NCI-H2029 (cell line): ENCODE measurements at regions not wholly inside any gene's neighbourhood (a gene's known extent, or its start where the extent isn't known, plus 50 kb on each side); places are given as distances from the start of the nearest gene placed in this dataset.

Experiments
- DNase-seq: peaks from one replicate; lab custom pipeline; 2025; lab: John Stamatoyannopoulos, UW

DNA sequence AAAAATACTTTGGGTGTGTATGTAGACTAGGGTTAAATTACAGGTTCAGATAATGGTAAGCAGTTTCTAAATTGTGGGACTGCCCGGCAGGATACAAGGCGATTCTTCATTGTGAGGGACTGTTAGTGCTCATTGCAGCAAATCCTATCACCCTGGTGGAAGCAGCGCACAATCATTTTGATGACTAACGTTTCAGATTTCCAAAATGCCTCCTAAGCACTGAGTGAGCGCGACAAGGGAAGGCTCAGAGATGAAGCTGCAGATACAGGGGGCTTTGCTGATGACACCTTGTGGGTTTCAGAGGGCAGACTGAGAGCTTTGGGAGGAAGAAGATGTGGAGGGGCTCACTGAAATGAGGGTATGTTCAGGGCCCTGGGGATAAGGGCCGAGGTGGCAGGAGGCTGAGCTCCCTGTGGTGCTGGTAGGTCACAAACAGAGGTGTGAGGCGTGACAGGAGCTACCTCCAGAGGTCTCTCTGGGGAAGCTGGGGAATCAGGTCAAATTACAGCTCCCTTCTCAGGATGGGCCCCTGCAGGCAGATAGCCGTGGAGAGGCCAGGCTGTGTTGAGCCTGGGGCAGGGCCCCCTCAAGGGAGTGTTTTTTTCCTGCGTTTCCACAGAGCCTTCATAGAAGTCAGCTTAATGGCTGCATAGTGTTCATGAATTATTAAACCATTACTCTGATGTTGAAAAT is 84.5 kb upstream of the FYN start:
- no peak for DNase-seq

DNA sequence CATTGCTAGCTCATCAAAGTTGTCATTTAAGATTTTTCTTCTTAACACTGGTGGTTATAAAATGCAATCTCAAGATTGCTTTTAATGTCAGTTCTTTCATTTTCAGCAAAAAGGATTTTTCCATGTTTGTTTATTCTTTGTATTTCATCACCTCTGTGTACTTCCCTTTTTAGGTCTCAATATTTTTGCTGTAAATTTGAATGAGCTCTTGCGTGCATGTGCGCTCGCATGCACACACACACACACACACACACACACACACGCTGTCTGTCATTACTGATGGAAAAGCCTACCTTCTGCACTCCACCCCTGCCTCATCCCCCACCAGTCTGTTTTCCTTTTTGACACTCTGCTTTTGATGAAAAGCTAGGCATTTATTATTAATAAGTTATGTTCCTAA is 85.3 kb upstream of the FYN start:
- no peak for DNase-seq

DNA sequence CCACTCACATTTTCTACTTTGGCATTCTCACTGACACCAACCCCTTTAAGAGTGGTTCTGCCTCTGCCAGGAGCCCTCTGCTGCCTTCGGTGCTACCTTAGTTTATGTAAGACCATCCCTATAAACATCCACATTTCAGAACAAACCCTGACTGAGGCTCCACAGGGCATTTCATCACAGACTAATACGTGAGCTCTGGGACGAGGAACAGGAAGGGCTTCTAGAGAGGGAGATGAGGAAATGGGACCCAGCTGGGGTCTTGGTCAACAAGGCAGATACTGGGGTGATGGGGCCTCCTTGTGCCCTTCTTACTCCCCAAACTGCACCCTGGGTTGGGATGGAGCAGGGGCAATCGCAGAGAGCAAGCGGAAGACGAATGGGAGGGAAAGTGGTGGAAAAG is 86.5 kb upstream of the FYN start:
- no peak for DNase-seq

DNA sequence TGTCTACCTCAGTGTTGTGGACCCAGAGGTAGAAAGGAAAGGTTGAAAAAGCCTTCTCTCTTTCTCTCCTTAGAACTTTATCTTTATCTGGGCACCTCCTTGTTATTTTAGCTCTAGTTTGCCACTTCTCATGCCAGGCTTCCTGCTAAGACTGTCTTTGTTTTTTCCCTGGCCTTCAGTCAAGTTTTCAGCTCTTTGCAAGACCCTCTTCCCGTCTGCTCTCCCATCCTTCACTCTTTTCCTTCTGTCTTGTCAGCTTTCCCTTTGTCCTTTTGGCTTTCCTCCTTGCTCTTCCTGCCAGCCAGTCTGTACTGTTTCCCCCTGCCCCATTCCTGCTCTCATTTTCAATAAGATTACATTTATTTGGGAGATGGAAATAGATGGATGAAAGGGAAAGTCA is 86.8 kb upstream of the CCN6 start:
- DNase-seq: no peak

DNA sequence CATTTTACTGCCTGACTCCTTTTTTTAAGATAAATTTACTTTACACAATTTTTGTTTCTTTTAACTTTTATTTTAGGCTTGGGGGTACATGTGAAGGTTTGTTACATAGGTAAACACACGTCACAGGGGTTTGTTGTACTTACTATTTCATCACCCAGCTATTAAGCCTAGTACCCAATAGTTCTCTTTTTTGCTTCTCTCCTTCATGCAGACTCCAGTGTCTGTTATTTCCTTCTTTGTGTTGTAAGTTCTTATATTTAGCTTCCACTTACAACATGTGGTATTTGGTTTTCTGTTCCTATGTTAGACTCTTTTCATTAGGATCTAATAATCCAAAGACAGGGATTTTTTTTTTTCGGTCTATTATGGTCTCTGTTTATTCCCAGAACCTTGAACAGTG is 83.5 kb upstream of the CCN6 start:
- DNase-seq: no peak

DNA sequence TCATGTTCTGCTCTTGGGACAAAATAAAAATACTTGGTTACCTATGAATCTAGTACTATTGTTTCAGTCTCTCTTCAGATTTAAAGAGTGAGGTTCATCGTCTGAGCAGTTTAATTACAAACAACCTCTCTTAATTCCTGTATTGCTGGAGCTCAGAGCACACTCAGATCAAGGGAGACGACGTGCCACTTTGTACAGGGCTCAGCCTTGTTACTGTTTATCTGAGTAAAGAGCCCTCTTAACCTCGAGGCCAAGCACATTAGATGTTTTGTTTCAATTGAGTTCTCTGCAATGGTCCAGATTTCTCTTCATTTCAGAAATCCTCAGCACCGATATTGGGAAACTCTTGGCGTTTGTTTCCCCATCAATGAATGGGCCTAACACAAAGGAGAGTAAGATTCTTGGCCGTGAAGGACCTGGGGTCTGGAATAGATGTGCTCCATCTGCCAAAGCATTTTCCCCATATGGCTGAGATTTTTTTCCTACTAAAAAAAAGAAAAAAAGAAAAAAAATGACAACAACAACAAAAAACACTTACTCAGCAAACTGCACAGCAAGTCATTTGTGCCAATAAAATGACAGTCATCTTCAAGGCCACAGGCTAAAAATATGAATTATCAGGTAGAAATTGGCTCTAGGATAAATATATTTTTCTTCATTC is 82.6 kb upstream of the CCN6 start:
- no peak for DNase-seq

DNA sequence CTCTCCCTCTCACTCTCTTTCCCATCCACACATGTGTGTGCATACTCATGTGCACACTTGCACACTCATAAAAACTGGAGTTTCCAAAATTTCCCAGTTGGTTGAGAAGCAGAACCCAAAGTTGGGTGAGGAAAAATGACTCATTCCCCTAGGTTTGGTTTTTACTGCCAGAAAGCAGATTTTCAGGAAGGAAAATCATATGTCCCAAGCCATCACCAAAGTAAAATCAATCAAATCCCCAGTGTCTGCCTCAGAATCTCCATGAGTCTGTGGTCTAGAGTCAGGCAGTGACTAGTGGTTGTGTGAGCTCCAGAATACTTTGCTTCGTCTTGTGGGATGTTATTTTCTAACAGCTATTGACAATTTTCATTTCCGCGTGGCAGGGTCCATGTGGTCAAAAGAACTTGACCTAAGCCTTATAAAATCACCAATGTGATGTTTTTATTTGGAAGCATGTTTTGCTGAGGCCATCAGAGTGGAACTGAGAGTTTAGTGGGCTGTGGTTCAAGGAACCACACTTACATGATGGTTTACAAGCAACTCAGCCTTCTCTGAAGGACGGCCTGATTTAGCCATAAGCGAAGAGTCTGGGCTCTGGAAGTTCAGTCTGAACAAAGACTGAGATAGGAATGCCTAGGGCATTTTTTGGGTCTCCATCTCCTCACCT is 81.9 kb upstream of the CCN6 start:
- no peak for DNase-seq

DNA sequence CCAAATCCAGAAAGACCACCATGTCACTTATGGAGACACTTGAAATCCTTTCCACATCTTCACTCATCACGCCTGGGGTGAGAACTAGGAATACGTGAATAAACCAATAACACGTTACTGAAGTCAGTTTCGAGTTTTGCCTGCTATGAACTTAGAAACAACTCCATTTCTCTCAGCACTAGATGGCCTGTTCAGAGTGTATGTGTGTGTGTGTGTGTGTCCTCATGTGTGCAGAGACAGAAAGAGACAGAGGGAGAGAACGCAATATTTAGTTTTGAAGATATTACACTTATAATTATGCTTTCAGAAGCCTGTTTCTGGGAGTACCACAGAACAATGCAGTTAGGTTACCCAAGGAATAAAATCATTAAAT is 81.2 kb upstream of the CCN6 start:
- no peak for DNase-seq

DNA sequence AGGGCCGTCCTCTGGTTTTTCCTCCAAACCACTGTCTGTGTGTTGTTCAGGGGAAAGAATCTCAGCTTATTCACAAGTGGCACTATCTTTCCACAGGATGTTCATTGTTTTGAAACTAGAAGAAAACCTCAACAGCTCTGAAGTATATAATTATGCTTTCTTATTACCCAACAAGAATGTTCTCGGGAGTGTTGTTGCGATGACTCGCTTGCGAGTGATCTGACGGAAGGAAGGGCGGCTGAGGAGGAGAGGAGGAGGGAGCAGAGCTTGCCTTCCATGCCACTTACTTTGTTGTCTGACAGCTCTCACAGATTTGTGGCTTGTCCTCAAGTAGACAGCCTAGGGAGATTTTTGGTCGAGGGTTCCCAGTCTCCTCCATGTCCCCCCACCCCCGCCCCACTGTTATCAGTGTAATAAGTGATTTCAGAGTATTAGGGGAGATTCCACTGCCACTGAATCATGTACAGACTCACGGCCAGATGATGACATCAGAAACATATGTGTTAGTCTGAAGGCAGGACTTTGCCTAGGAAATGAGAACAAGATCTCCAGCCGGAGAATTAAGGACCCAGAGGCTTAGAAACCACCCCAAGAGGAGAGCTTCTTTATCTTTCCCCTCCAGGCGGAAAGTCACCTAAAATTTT is 80.7 kb upstream of the CCN6 start:
- no peak for DNase-seq

DNA sequence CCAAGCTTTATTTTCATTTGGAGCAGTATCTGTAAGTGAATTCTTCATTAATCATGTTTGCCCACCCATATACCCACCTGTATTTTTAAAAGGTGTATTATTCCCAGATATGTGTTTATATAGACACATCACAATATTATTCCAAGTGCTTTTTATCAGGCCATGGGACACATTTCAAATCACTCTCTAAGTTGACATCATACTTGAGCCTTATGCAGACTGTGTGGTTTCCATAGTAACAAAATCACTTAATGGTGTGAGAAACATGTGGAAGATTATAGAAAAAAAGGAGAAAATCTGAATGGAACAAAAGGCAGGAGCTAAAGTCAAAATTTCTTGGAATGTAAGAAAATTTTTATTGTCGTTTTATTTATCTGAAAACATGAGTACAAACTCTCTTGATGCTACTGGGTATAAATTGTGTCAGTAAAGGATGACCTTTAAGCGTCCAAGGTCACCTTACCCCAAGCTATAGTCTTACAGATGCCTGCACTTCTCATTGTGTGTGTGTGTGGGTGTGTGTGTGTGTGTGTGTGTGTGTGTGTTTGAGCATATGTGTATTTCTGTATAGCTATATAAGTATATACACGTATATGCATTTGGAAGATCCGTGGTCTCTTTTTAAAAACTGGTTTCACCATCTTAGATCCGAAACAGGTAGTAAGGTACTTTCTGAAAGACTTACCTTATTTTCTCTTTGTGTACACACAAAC is 79.8 kb upstream of the CCN6 start:
- DNase-seq: no peak

DNA sequence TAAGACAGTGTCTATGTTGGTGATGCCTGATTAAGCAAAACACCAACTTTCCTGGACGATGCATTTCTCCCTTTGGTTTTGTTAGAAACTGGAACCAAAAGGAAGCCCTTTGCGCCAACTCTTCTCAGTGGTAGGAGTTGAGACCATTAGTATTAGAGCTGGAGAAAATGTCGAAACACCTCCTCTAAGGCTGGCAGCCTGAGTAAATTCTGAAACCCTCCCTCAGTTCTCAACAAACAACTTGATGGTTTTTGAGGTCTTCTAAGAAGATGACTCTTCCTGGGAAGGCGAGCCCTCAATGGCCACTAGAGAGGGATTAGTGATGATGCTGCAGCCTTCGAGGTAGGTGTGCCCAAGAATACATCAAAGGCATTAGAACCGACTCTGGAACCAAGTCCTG is 78.4 kb upstream of the CCN6 start:
- no peak for DNase-seq

DNA sequence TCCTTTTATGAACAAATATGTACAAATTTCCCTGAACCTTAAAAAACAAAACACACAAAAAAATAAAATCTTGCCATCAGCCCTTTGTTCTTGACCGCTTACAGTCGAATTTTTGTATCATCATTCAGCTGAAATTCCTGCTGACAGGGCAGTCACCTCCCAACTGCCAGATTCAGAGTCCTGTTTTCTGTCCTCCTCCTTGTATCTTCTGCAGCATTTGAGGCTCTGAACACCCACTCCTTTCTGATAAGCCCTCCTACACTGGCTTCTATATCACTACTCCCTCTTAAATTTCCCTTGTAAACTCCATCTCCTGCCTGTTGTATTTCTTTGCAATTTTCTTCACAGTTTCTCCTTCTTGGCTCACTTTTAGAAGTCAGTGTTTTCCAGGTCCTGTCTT is 77.8 kb upstream of the CCN6 start:
- DNase-seq: no peak

DNA sequence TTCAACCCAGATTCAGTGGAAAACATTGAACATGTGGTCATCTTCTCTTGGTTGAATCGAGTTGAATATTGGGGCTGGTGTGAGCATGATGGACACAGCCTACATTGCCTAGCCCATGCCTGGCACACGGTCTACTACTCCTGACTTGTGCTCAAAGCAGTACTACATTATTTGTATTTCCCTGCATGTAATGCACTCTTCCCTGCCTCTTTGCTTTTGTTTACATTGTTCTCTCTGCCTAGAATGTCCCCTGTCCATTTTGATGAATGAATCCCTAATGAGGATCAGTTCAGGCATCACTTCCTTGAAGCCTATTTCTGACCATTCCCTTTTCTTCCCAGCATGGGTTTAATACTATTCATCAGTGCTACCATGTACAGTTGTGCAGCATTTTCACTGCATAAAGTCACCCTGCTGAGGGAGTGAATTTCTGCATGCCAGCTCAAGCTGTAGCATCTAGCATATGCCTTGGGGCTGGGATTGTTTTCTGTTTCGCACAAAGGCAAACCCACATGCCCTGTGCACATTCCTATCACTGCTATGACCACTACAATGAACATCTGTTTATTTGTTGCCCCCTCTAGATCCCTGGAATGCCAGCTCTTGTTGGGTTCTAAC is 75.3 kb upstream of the CCN6 start:
- DNase-seq: no peak

DNA sequence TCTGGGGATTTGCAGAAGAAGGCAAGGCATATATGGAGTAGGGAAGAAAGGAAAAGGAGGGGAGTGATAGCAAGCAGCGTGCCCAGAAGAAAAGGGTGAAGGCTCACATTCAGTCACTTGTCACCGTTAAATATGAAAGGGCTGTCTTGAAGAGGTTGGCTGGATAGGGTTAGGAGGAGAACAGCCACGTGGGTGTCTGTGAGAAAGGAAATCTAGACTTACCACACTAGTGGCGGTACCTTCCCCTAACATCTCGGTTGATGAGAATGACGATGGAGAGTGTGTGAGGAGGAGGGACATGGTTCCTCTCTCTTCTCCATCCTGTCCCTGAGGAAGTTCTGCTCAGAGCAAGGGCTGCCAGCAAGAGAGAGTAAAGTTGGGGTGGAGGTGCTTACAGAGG is 74.3 kb upstream of the CCN6 start:
- DNase-seq: no peak

DNA sequence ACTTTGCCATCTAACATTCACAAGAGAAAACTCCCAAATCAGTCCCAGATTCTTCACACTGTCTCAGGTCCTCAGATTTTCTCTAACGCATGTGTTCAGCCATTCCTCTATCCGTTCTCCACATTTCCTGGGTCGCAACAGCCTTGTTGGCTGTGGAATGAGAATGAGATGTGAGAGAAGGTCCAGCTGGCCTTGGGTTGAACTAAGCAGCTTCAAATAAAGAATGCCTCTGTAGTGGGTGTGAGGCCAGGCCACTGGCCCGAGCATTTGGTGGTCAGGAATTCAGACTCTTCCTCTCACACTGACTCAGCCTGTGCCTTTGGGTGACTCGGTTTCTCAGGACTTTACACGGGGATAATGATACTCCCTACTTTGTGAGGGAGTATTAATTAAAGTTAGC is 73.8 kb upstream of the CCN6 start:
- no peak for DNase-seq

DNA sequence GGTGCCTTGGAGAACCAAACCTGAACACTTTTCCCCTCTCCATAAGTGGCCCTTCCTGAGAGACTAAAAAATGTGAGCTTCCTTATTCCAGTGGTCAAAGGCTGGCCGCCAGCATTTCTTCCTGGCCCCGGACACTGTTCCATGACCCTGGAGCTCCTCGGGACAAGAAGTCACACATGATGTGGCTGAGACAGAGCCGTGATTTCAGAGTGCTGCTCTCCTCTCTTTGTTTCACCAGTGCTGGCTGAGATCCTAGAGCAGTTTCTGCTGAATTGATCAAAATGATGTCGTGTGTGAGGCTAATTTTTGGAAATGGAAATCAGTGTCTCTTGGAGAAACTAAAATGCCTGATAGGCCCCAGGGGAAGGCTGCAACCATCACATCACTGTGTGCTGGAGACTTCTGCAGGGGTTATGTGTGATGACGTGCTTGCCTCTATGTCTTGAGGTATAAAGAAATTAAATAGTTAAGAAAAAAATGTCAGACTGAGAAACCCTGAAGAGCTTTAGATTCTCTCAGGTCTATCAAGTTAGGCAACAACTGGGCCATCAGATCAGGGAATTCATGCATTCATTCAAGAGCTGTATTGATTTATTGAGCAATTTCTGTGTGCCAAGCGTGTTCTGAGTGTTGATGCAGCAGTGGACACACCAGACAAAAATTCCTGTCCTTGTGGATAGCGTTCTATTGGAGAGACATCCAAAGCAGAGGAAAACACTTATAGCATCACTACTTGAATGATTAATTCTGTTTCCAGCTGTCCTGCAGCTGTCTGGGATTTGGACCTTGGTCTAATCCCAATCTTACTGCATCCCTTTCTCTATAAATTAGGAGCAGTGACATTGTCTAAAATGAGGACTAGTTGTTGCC is 72.7 kb upstream of the CCN6 start:
- DNase-seq: no peak

DNA sequence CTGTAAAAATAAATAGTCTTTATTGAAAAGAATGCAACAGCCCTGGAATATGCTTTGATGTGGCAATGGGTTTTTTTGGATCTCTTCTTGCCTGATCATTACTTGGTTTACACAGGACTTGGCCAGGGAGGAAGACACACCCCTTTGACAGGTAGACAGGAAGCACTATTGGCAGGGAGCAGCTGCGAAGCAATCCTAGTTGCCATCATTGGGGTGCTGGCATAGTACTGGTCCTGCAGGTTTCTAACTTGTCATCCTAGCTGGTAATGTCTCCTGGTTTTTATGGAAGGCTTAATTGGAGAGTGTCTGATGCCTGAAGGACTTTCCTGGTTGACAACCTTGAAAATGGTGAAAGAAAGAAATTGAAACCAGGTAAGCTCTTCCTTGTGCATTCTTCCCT is 71.2 kb upstream of the CCN6 start:
- DNase-seq: peak; percentile 70

DNA sequence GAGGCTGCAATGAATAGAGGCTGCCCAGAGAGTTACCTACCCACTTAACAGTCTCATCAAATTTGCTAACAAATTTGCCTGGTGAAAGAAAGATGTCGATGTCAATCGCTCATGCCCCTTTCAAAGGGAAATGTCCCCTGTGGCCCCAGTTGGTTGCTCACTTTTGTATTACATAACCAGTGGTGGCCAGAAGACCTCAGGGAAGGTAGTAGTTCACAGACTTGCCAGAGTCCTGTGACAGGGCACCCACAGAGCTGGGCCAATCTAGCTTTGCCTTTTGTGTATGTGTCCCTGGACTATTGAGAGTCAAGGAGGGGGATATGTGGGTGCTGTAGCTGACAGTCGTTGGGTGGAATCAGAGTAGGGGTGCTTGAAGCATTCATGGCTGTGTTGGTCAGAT is 70.7 kb upstream of the CCN6 start:
- DNase-seq: no peak

DNA sequence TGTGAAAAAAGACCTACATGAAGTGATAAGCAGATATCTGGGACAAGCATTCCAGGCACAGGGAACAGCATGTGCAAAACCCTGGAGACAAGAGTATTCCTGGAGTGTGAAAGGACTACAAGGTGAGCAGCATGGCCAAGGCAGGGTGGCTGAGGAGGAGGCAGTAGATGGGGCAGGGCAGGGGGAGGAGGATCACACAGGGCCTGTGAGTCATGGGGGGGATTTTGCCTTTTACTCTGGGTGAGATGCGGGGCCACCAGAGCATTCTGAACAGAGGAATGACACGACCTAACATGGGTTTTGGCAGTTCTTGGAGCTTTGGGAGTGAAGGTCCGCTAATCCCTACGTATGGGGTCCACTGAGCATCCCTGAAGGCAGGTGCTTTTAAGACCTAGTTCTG is 69.8 kb upstream of the CCN6 start:
- DNase-seq: no peak

DNA sequence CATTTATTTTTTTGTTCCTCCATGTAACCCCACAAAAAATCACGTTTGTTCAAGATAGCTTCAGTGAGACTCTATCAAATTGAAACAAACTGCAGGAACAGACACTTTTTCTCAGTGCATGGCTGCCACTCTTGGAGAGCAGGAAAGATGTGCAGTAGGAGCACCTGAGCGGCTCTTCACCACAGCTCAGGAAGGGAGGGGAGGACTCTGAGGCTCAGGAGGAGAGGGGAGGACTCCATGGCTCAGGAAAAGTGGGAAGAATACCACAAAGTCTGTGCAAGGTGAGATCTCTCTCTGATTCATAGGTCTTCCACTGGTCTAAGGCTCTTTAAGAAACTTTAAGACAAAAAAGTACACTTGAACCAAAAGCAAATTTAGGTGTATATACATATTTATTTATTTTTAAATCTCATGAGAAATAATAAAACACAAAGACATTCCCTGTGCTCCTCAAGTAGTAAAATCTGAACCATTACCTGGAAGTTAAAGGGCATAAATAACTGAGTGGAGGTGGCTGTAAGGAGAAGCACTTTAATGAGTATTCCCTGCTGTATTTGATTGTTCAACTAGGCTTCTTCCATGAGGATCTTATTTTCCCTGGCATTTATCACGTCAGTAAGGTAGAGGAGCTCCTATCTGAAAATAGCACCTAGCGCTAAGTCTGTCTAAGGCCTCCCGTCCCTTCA is 69.2 kb upstream of the CCN6 start:
- no peak for DNase-seq
